ENCODE measurements at regions not wholly inside any gene's neighbourhood (a gene's known extent, or its start where the extent isn't known, plus 50 kb on each side); places are given as distances from the start of the nearest gene placed in this dataset.

GRCh38 chr1:192940658-192941057 lies 118.5 kb downstream of the UCHL5 start:
- DNase-seq (ENCODE audit: low read depth) = no peak

GRCh38 chr1:192941722-192942411 lies 117.3 kb downstream of the UCHL5 start:
- DNase-seq (ENCODE audit: low read depth) = no peak
- H3K4me3 ChIP-seq (ENCODE audit: low read depth, low read length) = no peak overlapping the region

More at GRCh38 chr1:192940658-192941057, 118.5 kb downstream of the UCHL5 start:
- no peak overlapping the region for H3K4me3 ChIP-seq (ENCODE audit: low read depth, low read length)

GRCh38 chr1:192943108-192943507 lies 116.1 kb downstream of the UCHL5 start:
- no peak overlapping the region for H3K4me3 ChIP-seq (ENCODE audit: low read depth, low read length)
- no peak for DNase-seq (ENCODE audit: low read depth)

DNA sequence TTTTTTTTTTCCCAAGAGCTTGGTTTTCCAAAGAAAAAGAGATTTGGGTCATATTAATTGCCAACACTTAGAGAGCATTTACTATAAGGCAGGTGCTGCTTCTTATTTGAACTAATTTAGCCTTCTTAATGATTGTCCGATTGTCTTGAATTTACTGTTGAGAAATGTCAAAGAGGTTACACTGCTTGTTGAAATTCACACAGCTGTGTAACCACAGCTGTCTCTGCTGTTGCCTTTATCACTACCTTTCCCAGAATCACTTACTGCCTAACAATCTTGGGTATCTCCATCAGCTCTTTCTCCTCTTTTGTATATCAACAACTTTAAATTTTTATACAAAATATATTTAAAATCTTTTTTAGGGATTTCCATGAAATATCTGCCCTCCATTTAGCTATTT lies 115.6 kb downstream of the UCHL5 start:
- H3K4me3 ChIP-seq (ENCODE audit: low read depth, low read length) = no peak overlapping the region
- DNase-seq (ENCODE audit: low read depth) = no peak

GRCh38 chr1:192945390-192946130 lies 113.6 kb downstream of the UCHL5 start:
- no peak for DNase-seq (ENCODE audit: low read depth)
- no peak overlapping the region for H3K4me3 ChIP-seq (ENCODE audit: low read depth, low read length)

DNA sequence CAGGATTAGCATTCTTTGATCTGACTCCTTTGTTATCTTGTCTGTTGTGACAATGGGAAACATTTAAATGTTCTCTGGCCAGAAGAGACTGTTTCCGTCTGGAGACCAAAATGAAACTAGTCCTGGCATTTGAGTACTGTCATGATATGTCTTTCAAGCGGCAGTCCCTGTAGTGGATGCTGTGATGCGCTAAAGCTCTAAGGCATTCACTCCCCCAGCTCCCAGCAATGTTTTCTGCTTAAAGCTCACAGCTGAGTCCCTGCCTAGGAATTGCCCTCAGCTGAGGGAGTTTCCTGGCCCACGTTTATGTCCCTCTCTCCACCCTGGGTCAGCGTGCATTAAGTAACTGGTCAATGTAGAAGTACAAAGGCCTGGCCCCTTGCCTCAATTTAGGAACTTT lies 109.4 kb downstream of the UCHL5 start:
- no peak overlapping the region for H3K4me3 ChIP-seq (ENCODE audit: low read depth, low read length)
- DNase-seq (ENCODE audit: low read depth) = no peak

DNA sequence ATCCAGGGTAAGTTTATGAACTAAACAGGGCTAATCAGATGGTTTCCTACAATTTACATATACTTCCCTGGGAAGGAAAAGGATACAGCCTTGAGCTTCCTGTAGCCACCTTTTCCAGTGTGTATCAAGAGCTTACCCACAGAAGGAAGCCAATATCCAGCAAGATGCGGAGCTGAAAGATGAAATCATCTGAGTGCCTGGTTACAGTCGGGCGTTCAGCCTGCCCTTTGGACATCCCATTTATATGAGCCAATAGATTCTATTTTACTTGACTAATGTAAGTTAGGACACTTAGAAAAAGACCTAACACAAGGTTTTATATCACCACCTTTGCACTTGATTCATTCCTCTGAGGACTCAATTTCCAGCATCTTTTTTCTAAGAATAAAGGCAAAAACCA lies 108.2 kb downstream of the UCHL5 start:
- H3K4me3 ChIP-seq (ENCODE audit: low read depth, low read length) = no peak overlapping the region
- no peak for DNase-seq (ENCODE audit: low read depth)

GRCh38 chr1:192951691-192952460 lies 107.3 kb downstream of the UCHL5 start:
- no peak overlapping the region for H3K4me3 ChIP-seq (ENCODE audit: low read depth, low read length)
- peak; percentile 82 for DNase-seq (ENCODE audit: low read depth)

DNA sequence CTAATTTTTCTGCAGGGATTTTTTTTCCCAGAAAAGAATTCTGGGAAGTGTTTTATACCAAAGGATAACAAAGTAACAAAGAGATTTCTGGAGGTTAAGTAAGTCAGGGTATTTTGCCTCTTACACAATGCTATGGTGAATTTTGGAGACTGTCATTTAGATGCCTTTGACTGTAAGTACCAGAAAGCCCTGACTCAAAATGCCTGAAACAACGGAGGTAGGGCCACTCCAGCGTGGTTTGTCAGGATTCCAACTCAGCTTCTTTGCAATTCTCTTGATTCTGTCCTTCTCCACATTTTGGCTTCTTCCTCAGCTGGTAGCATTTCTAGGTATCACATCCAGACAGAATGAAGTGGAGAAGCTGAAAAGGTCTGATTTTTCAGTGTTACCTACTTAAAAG lies 106.5 kb downstream of the UCHL5 start:
- no peak overlapping the region for H3K4me3 ChIP-seq (ENCODE audit: low read depth, low read length)
- DNase-seq (ENCODE audit: low read depth) = peak; percentile 15

DNA sequence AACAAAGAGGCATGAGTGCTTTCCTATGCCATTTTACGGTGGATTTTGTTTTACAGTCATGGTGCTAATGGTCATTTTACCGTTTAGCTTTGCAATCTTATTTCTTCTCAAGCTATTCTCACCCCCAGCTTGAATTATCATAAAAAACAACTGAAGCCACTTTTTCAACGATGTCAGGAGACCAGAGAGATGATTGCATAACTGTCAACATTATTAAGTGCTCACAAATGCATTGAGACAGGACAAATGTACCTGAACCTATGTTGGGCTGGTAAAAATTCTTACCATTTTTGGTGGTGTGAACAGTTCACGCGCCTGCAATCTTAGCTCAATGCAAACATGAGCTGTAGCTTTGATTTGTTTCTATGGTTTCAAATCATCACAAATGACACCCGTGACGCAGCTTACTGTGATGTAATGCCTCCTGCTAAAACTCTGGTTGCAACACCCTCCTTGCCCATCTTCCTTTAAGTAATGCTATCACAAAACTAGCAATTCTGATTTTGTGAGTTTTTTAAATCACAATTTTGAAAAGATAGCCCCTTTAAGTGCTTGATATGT lies 104.4 kb downstream of the UCHL5 start:
- H3K4me3 ChIP-seq (ENCODE audit: low read depth, low read length) = no peak overlapping the region
- DNase-seq (ENCODE audit: low read depth) = no peak

GRCh38 chr1:192958350-192958749 lies 100.8 kb downstream of the UCHL5 start:
- DNase-seq (ENCODE audit: low read depth) = no peak

GRCh38 chr1:192958871-192959270 lies 100.3 kb downstream of the UCHL5 start:
- DNase-seq (ENCODE audit: low read depth) = peak; percentile 81
- H3K4me3 ChIP-seq (ENCODE audit: low read depth, low read length) = no peak overlapping the region

More at GRCh38 chr1:192958350-192958749, 100.8 kb downstream of the UCHL5 start:
- no peak overlapping the region for H3K4me3 ChIP-seq (ENCODE audit: low read depth, low read length)

GRCh38 chr1:192959657-192960186 lies 99.4 kb downstream of the UCHL5 start:
- H3K4me3 ChIP-seq (ENCODE audit: low read depth, low read length) = no peak overlapping the region
- DNase-seq (ENCODE audit: low read depth) = no peak

Measured in skeletal muscle cell (primary cell).